ENCODE measurements at regions not wholly inside any gene's neighbourhood (a gene's known extent, or its start where the extent isn't known, plus 50 kb on each side); places are given as distances from the start of the nearest gene placed in this dataset.

DNA sequence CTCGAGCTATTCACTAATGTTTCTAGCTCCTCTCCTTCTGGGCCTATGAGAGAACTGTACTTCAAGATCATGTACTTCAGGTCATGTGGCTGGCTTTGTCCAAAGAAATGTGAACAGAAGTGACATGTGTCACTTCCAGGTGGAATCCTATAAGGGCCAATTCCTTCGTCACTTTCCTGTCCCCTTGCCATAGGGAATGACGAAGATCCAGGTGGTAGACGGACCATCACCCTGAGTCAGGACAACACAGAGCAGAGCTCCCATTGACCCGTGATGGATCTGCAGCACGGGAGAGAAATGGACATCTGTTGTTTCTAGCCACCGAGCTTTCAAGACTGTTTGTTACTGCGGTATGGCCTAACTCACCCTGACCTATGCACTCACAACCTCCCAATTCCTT is 157.0 kb downstream of the DRD1 start:
- H3K9me1 ChIP-seq (ENCODE audit: insufficient read depth, low read length) = 0 out of 2 replicates have a peak, but pooled peaks cover 3% of the 10 kb centered on the region
- H3K9me3 ChIP-seq (ENCODE audit: control insufficient read depth, insufficient read depth, low read length) = no peaks in the 10 kb centered on the region
- no peaks in the 10 kb centered on the region for H4K20me1 ChIP-seq (ENCODE audit: insufficient read depth, low read length)
- H2BK20ac ChIP-seq (ENCODE audit: low read depth, low read length) = no peak overlapping the region
- TF ChIP-seq, protein P1, sequence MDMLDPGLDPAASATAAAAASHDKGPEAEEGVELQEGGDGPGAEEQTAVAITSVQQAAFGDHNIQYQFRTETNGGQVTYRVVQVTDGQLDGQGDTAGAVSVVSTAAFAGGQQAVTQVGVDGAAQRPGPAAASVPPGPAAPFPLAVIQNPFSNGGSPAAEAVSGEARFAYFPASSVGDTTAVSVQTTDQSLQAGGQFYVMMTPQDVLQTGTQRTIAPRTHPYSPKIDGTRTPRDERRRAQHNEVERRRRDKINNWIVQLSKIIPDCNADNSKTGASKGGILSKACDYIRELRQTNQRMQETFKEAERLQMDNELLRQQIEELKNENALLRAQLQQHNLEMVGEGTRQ (IDR thresholded peaks at IDR 0.05; ENCODE audit: low read depth, low read length) = no peak
- TF ChIP-seq, protein P2, sequence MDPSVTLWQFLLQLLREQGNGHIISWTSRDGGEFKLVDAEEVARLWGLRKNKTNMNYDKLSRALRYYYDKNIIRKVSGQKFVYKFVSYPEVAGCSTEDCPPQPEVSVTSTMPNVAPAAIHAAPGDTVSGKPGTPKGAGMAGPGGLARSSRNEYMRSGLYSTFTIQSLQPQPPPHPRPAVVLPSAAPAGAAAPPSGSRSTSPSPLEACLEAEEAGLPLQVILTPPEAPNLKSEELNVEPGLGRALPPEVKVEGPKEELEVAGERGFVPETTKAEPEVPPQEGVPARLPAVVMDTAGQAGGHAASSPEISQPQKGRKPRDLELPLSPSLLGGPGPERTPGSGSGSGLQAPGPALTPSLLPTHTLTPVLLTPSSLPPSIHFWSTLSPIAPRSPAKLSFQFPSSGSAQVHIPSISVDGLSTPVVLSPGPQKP (IDR thresholded peaks at IDR 0.05; ENCODE audit: borderline replicate concordance, low read depth, low read length) = no peak
- TF ChIP-seq FOS (IDR thresholded peaks at IDR 0.05; ENCODE audit: low read depth, low read length) (no peak), SMC3 (IDR thresholded peaks at IDR 0.05; ENCODE audit: low read depth, low read length) (no peak)
- TF ChIP-seq, protein P3, sequence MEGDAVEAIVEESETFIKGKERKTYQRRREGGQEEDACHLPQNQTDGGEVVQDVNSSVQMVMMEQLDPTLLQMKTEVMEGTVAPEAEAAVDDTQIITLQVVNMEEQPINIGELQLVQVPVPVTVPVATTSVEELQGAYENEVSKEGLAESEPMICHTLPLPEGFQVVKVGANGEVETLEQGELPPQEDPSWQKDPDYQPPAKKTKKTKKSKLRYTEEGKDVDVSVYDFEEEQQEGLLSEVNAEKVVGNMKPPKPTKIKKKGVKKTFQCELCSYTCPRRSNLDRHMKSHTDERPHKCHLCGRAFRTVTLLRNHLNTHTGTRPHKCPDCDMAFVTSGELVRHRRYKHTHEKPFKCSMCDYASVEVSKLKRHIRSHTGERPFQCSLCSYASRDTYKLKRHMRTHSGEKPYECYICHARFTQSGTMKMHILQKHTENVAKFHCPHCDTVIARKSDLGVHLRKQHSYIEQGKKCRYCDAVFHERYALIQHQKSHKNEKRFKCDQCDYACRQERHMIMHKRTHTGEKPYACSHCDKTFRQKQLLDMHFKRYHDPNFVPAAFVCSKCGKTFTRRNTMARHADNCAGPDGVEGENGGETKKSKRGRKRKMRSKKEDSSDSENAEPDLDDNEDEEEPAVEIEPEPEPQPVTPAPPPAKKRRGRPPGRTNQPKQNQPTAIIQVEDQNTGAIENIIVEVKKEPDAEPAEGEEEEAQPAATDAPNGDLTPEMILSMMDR (conservative IDR thresholded peaks at IDR 0.05; ENCODE audit: low read depth, low read length) = no peak
- H3K4me1 ChIP-seq (ENCODE audit: control insufficient read depth, insufficient read depth, low read length) = no peaks in the 10 kb centered on the region
- H3K4ac ChIP-seq (ENCODE audit: low read depth, low read length) = no peak overlapping the region
- ChIA-PET CTCF (no interaction called here), POLR2A (ENCODE audit: unreplicated experiment) (no interaction called here)
- no peak overlapping the region for H3K18ac ChIP-seq (ENCODE audit: low read depth, low read length)
- H3K27me3 ChIP-seq (ENCODE audit: control insufficient read depth, insufficient read depth, low read length) = no peaks in the 10 kb centered on the region
- no peak overlapping the region for H2AFZ ChIP-seq (replicated peaks; ENCODE audit: low read length, poor library complexity)
- WGBS, 2 experiments (ENCODE audit: extremely low coverage in 2 of 2, insufficient read length in 1 of 2) = 80% methylated on average over 2 of the region's 8 CpGs; no CpG with 5 or more reads in 1 of the 2 experiments
- no peak overlapping the region for H2AK5ac ChIP-seq (ENCODE audit: low read depth, low read length)
- H2BK15ac ChIP-seq (ENCODE audit: low read depth, low read length) = no peak overlapping the region
- dilution Hi-C loops (cut with HindIII; ENCODE audit: low sequenced_read_pairs, unreplicated experiment) = no loop called here
- no peak overlapping the region for H3K14ac ChIP-seq (replicated peaks; ENCODE audit: low read depth, low read length)
- H3K4me3 ChIP-seq (ENCODE audit: insufficient read depth, low read depth, low read length) = no peak overlapping the region
- no peak overlapping the region for H3K23ac ChIP-seq (ENCODE audit: low read depth, low read length)
- in situ Hi-C loops (cut with MboI; ENCODE audit: low sequenced_read_pairs) = no loop called here
- no peak overlapping the region for H2BK5ac ChIP-seq (ENCODE audit: low read depth, low read length, poor library complexity, severe bottlenecking)
- no TSS peak for BruUV-seq (replicated peaks)
- DNase-seq = no peak
- H2BK120ac ChIP-seq (ENCODE audit: low read depth, low read length) = no peak overlapping the region
- no peak overlapping the region for H4K8ac ChIP-seq (ENCODE audit: low read depth in 2 of 2, low read length in 2 of 2)
- no peak overlapping the region for H3K56ac ChIP-seq (ENCODE audit: extremely low read depth, insufficient read depth, low read length)
- no peak overlapping the region for H3K27ac ChIP-seq (ENCODE audit: insufficient read depth, low read length)
- H2AK9ac ChIP-seq (replicated peaks; ENCODE audit: low read depth, low read length, poor library complexity) = no peak overlapping the region
- no peaks in the 10 kb centered on the region for H3K79me1 ChIP-seq (ENCODE audit: low read depth in 1 of 2, low read length in 2 of 2)
- no peak overlapping the region for H3K4me2 ChIP-seq (ENCODE audit: low read depth, low read length)
- no peak overlapping the region for H3K9ac ChIP-seq (ENCODE audit: low read depth, low read length)
- no peaks in the 10 kb centered on the region for H3K36me3 ChIP-seq (ENCODE audit: control insufficient read depth, insufficient read depth, low read length)
- ATAC-seq (ENCODE audit: low read depth) = no peak
- H4K91ac ChIP-seq (ENCODE audit: insufficient read depth, low read depth, low read length) = no peak overlapping the region
- intact Hi-C loops (cut with micrococcal nuclease) = no loop called here
- H4K5ac ChIP-seq (ENCODE audit: low read depth, low read length) = no peak overlapping the region
